Osteoblast (primary cell): ENCODE measurements at regions not wholly inside any gene's neighbourhood (a gene's known extent, or its start where the extent isn't known, plus 50 kb on each side); places are given as distances from the start of the nearest gene placed in this dataset.

Experiments used
- DNase-seq: peaks from one replicate; pipeline ENCODE4 v3.0.0; 2011; ENCODE audit warnings: low spot score, mixed read lengths; ENCODE audit not compliant: insufficient read length; ENCODE audit errors: missing footprints
- H2AFZ ChIP-seq: 2 replicates; pipeline ENCODE4 v1.6.0; 2011; ENCODE audit warnings: mild to moderate bottlenecking, low read length
- H3K27ac ChIP-seq: 2 replicates; pipeline ENCODE4 v1.5.1; 2011; ENCODE audit warnings: mild to moderate bottlenecking, low read depth, low read length, moderate library complexity
- H3K27me3 ChIP-seq: 2 replicates; pipeline ENCODE4 v1.6.0; 2012; ENCODE audit warnings: mild to moderate bottlenecking, control low read depth, inconsistent platforms, low read length, moderate library complexity; ENCODE audit not compliant: insufficient read depth
- H3K36me3 ChIP-seq: 2 replicates; pipeline ENCODE4 v1.5.1; 2011; ENCODE audit warnings: mild to moderate bottlenecking, low read length, control low read depth, moderate library complexity; ENCODE audit not compliant: insufficient read depth
- H3K4me1 ChIP-seq: 2 replicates; pipeline ENCODE4 v1.5.1; 2011; ENCODE audit warnings: mild to moderate bottlenecking, low read length, control low read depth, moderate library complexity; ENCODE audit not compliant: insufficient read depth
- H3K4me2 ChIP-seq: 2 replicates; pipeline ENCODE4 v1.6.0; 2011; ENCODE audit warnings: mild to moderate bottlenecking, low read length; ENCODE audit not compliant: insufficient read depth
- H3K4me3 ChIP-seq: fragments of 200-600 bp; sonication (generic); 3 replicates; pipeline ENCODE4 v1.5.1; 2012; ENCODE audit warnings: mild to moderate bottlenecking, low read length, inconsistent platforms; ENCODE audit not compliant: insufficient read depth
- H3K79me2 ChIP-seq: 2 replicates; pipeline ENCODE4 v1.6.0; 2012; ENCODE audit warnings: mild to moderate bottlenecking, low read length, control low read depth, inconsistent platforms; ENCODE audit not compliant: insufficient read depth
- H3K9me3 ChIP-seq: 2 replicates; pipeline ENCODE4 v1.5.1; 2011; ENCODE audit warnings: low read depth, low read length, control low read depth
- H4K20me1 ChIP-seq: 2 replicates; pipeline ENCODE4 v1.6.0; 2012; ENCODE audit warnings: mild to moderate bottlenecking, low read length, control low read depth; ENCODE audit not compliant: insufficient read depth
- TF ChIP-seq, protein P1 (sequence below): IDR thresholded peaks from 2 replicates; pipeline ENCODE4 v1.5.1; 2011; ENCODE audit warnings: mild to moderate bottlenecking, low read depth, low read length, moderate library complexity; ENCODE audit errors: extremely low read depth

DNA sequence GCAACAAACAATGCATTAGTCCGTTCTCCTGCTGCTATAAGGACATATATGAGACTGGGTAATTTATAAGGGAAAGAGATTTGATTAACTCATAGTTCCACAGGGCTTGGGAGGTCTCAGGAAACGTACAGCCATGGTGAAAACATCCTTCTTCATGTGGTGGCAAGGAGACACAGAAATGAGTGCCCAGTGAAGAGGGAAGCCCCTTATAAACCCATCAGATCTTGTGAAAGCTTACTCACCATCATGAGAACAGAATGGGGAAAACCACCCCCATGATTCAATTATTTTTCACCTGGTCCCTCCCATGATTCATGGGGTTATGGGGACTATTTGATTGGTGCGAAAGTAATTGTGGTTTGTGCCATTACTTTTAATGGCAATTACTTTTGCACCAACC is 655.8 kb upstream of the SEMA6A start:
- Histone ChIP-seq H2AFZ (no peak overlapping the region), H3K4me3 (no peak overlapping the region), H3K27ac (no peak overlapping the region), H3K27me3 (no peaks in the 10 kb centered on the region), H3K36me3 (no peaks in the 10 kb centered on the region), H3K4me2 (no peak overlapping the region), H3K4me1 (no peaks in the 10 kb centered on the region), H3K79me2 (no peaks in the 10 kb centered on the region), H3K9me3 (no peaks in the 10 kb centered on the region), H4K20me1 (no peaks in the 10 kb centered on the region)
- TF ChIP-seq, protein P1, sequence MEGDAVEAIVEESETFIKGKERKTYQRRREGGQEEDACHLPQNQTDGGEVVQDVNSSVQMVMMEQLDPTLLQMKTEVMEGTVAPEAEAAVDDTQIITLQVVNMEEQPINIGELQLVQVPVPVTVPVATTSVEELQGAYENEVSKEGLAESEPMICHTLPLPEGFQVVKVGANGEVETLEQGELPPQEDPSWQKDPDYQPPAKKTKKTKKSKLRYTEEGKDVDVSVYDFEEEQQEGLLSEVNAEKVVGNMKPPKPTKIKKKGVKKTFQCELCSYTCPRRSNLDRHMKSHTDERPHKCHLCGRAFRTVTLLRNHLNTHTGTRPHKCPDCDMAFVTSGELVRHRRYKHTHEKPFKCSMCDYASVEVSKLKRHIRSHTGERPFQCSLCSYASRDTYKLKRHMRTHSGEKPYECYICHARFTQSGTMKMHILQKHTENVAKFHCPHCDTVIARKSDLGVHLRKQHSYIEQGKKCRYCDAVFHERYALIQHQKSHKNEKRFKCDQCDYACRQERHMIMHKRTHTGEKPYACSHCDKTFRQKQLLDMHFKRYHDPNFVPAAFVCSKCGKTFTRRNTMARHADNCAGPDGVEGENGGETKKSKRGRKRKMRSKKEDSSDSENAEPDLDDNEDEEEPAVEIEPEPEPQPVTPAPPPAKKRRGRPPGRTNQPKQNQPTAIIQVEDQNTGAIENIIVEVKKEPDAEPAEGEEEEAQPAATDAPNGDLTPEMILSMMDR = no peak
- peak; percentile 8 for DNase-seq

DNA sequence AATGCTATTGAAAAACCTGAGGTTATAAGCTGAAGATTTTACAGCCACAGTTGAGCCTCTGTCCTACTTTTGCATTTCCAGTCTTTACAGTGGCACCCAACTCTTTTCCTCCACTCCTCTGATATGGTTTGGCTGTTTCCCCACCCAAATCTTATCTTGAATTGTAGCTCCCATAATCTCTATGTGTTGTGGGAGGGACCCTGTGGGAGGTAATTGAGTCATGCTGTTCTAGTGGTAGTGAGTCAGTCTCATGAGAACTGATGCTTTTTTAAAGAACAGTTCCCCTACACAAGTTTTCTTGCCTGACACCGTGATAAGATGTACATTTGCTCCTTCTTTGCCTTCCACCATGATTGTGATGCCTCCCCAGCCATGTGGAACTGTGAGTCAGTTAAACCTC is 646.1 kb upstream of the SEMA6A start:
- no peaks in the 10 kb centered on the region for H3K27me3 ChIP-seq
- H3K4me1 ChIP-seq = no peaks in the 10 kb centered on the region
- H2AFZ ChIP-seq = no peak overlapping the region
- no peaks in the 10 kb centered on the region for H3K36me3 ChIP-seq
- H3K4me3 ChIP-seq = no peak overlapping the region
- no peak overlapping the region for H3K27ac ChIP-seq
- no peaks in the 10 kb centered on the region for H4K20me1 ChIP-seq
- no peak for DNase-seq
- H3K9me3 ChIP-seq = no peaks in the 10 kb centered on the region
- H3K79me2 ChIP-seq = no peaks in the 10 kb centered on the region
- TF ChIP-seq, protein P1 = no peak
- no peak overlapping the region for H3K4me2 ChIP-seq

DNA sequence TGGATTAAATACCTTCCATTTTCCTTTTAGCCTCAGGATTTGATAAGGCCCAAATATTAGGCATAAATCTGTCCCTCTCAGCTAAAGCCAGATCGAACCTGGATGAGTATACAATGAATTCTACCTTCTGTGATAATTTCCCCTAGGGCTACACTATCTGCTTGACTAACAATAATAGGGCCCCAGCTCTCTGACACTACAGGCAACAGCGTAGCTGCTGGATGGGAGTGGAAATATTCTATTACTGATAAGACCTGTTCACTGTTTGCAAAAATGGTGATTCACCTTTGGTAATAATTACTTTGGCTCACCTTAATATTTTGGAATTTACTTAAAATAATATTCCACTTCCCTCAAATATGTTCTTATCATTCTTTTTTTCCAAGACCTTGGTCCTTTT is 644.2 kb upstream of the SEMA6A start:
- Histone ChIP-seq H3K36me3 (no peaks in the 10 kb centered on the region), H3K27ac (no peak overlapping the region), H3K79me2 (no peaks in the 10 kb centered on the region), H3K27me3 (no peaks in the 10 kb centered on the region), H3K4me3 (no peak overlapping the region), H3K4me1 (no peaks in the 10 kb centered on the region), H3K4me2 (no peak overlapping the region), H4K20me1 (no peaks in the 10 kb centered on the region), H2AFZ (no peak overlapping the region), H3K9me3 (no peaks in the 10 kb centered on the region)
- no peak for DNase-seq
- TF ChIP-seq, protein P1 = no peak

DNA sequence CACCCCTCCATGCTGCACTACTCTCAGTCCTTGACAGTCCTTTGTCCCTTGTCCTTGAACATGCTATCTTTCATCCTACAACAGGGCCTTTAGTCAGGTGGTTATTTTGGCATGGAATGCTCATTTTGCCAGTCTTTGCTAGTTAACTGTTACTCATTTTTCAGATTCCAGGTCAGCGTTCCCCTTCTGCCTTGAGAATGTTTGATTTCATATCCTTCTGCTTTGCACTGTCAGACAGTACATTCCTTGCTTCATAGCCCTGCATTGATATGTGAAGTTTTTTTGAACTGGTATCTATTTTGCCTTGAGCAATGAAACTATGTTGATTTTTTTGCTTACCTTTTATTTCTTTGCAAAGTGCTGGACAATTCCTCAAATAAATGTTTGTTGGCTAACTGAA is 638.2 kb upstream of the SEMA6A start:
- Histone ChIP-seq H2AFZ (no peak overlapping the region), H3K79me2 (no peaks in the 10 kb centered on the region)

More for the DNA sequence above, 638.2 kb upstream of the SEMA6A start:
- no peaks in the 10 kb centered on the region for H3K27me3 ChIP-seq
- H3K9me3 ChIP-seq = peaks cover 3% of the 10 kb centered on the region
- H3K4me3 ChIP-seq = no peak overlapping the region
- TF ChIP-seq, protein P1 = no peak
- no peak for DNase-seq
- H3K4me2 ChIP-seq = no peak overlapping the region
- H3K4me1 ChIP-seq = no peaks in the 10 kb centered on the region
- H3K36me3 ChIP-seq = no peaks in the 10 kb centered on the region
- no peaks in the 10 kb centered on the region for H4K20me1 ChIP-seq
- H3K27ac ChIP-seq = no peak overlapping the region
